Spleen (tissue), 11 donors: ENCODE measurements at regions not wholly inside any gene's neighbourhood (a gene's known extent, or its start where the extent isn't known, plus 50 kb on each side); places are given as distances from the start of the nearest gene placed in this dataset.

Source experiments
- DNase-seq: peaks from one replicate; pipeline ENCODE4 v3.0.0-alpha.2; 2020
- H3K27ac ChIP-seq, 8 donors: fragments of 200-600 bp; sonication (generic) in 7 of 8; 1 replicate in 4 of 8; 2 replicates in 4 of 8; pipeline versions ENCODE4 v1.5.0 to v1.8.0; 2016 to 2021; ENCODE audit warnings: inconsistent platforms in 4 of 8, mild to moderate bottlenecking in 4 of 8, moderate library complexity in 1 of 8
- H3K27me3 ChIP-seq, 7 donors: fragments of 200-600 bp; sonication (generic) in 6 of 7; replicated peaks in 1 of 7; 1 replicate in 4 of 7; 2 replicates in 3 of 7; pipeline versions ENCODE4 v1.5.0 to v1.8.0; 2016 to 2021; ENCODE audit warnings: inconsistent platforms in 3 of 7, mild to moderate bottlenecking in 1 of 7
- H3K36me3 ChIP-seq, 6 donors: fragments of 200-600 bp; sonication (generic) in 5 of 6; 1 replicate in 4 of 6; 2 replicates in 2 of 6; pipeline versions ENCODE4 v1.5.0 to v1.8.0; 2016 to 2021; ENCODE audit warnings: inconsistent platforms in 2 of 6
- H3K4me1 ChIP-seq, 6 donors: fragments of 200-600 bp; sonication (generic) in 5 of 6; 1 replicate in 3 of 6; 2 replicates in 3 of 6; pipeline versions ENCODE4 v1.5.0 to v1.8.0; 2016 to 2021; ENCODE audit warnings: inconsistent platforms in 3 of 6
- H3K4me3 ChIP-seq, 8 donors: fragments of 200-600 bp; sonication (generic) in 7 of 8; 1 replicate in 4 of 8; 2 replicates in 4 of 8; pipeline versions ENCODE4 v1.5.0 to v1.8.0; 2016 to 2021; ENCODE audit warnings: inconsistent platforms in 4 of 8, mild to moderate bottlenecking in 4 of 8, moderate library complexity in 2 of 8
- H3K9me3 ChIP-seq, 8 donors: fragments of 200-600 bp; sonication (generic) in 7 of 8; 1 replicate in 4 of 8; 2 replicates in 4 of 8; pipeline versions ENCODE4 v1.5.0 to v1.8.0; 2016 to 2021; ENCODE audit warnings: inconsistent platforms in 4 of 8
- POLR2A ChIP-seq, 3 donors: fragments of 450-650 bp; IDR thresholded peaks; one replicate each; pipeline ENCODE4 v1.5.1; 2017; ENCODE audit warnings: antibody characterized with exemption in 3 of 3, mild to moderate bottlenecking in 1 of 3
- POLR2AphosphoS5 ChIP-seq, 3 donors: sonication (generic); formaldehyde crosslinking; IDR thresholded peaks; one replicate each; pipeline ENCODE4 v1.5.1; 2017; ENCODE audit warnings: antibody characterized with exemption in 3 of 3
- WGBS, 5 donors: extraction: QIAGEN DNeasy Blood & Tissue Kit in 3 of 5; methylation state at CpG; one replicate each; pipeline versions ENCODE4 v1.1.5 to v1.1.7; 2013 to 2018; 5-methylcytosine and 5-hydroxymethylcytosine counted together
- intact Hi-C: fragments of 100-400 bp; cut with DNase I; formaldehyde crosslinking; loops from one replicate; pipeline ENCODE4 v1.15.0; 2023; ENCODE audit warnings: low total_unique reads
- TF ChIP-seq, protein P1 (sequence below), 11 experiments: fragments of 200-600 bp in 7 of 11; fragments of 450-650 bp in 4 of 11; sonication (generic) in 4 of 11; IDR thresholded peaks in 8 of 11; conservative IDR thresholded peaks in 3 of 11; 1 replicate in 7 of 11; 2 replicates in 4 of 11; pipeline versions ENCODE4 v1.4.0 to v1.8.0; 2016 to 2021; ENCODE audit warnings: antibody characterized with exemption in 11 of 11, inconsistent platforms in 4 of 11, mild to moderate bottlenecking in 1 of 11
- donor health status: healthy with polysubstance abuse.
- donor health status: DM: no; HTN: no; CAD: no; lungs with moderate emphysema.
- donor health status: DM: no; HTN: no; CAD: no.
- donor health status: Bipolar disorder and iron deficiency.
- donor health status: healthy.
- donor health status: DM: no; HTN: no; CAD: no.
- donor health status: DM: yes; HTN: yes; CAD: no.

DNA sequence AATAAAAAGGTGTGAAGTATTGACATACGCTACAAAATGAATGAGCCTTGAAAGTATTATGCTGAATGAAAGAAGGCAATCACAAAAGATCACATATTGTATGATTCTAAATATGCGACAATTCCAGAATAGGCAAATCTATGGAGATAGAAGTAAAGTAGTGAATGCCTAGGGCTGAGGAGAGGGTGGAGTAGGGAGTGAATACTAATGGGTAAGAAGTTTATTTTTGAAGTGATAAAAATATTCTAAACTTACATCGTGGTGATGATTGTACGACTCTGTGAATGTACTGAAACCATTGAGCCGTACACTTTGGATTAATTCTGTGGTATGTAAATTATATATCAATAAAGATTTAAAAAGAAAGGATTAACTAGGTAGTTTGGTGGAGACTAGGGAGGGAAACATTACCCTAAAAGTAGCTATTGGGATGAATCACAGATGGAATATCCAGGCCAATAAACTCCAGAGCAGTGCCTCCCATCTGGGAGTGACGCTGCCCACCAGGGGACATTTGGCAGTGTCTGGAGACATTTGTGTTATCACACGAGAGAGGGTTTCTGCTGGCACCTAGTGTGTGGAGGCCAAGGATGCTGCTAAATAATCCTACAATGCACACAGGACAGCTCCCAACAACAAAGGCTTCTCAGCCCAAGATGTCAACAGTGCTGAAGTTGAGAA lies 214.2 kb upstream of the PCSK2 start:
- intact Hi-C loops, result no loop called here
- 75 to 82% (median 78%) methylated on average over 7 of the region's 7 CpGs for whole genome bisulfite sequencing, 5 donors
- H3K27ac ChIP-seq, result no peak overlapping the region

DNA sequence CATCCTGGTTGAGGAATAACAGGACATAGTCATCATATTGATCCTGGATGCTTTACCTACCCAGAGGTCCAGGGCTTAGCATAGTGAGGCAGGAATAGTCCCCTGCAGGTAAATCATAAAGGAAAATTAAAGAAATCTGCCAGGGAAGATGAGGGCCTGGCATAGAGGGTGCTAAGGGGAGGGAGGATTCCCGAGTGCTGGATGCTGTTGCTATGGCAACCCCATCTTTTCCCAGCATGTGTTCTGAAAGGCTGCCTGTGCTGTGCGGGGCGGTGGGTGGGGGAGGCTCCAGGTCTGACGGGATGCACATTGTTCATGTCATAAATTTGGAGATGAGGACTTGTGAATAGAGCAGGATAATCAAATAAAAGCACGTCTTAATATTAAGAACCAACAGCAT lies 212.6 kb upstream of the PCSK2 start:
- Histone ChIP-seq H3K27ac (no peak overlapping the region), H3K27me3 (no peaks in the 10 kb centered on the region), H3K9me3 (no peaks in the 10 kb centered on the region), H3K4me1 (no peaks in the 10 kb centered on the region), H3K36me3 (no peaks in the 10 kb centered on the region), H3K4me3 (no peak overlapping the region)
- TF ChIP-seq, protein P1, sequence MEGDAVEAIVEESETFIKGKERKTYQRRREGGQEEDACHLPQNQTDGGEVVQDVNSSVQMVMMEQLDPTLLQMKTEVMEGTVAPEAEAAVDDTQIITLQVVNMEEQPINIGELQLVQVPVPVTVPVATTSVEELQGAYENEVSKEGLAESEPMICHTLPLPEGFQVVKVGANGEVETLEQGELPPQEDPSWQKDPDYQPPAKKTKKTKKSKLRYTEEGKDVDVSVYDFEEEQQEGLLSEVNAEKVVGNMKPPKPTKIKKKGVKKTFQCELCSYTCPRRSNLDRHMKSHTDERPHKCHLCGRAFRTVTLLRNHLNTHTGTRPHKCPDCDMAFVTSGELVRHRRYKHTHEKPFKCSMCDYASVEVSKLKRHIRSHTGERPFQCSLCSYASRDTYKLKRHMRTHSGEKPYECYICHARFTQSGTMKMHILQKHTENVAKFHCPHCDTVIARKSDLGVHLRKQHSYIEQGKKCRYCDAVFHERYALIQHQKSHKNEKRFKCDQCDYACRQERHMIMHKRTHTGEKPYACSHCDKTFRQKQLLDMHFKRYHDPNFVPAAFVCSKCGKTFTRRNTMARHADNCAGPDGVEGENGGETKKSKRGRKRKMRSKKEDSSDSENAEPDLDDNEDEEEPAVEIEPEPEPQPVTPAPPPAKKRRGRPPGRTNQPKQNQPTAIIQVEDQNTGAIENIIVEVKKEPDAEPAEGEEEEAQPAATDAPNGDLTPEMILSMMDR (IDR thresholded peaks at IDR 0.05 in 8 of 11, conservative IDR thresholded peaks at IDR 0.05 in 3 of 11), result no peak
- TF ChIP-seq POLR2AphosphoS5 (IDR thresholded peaks at IDR 0.05) (no peak), POLR2A (IDR thresholded peaks at IDR 0.05) (no peak)
- DNase-seq, result no peak
- intact Hi-C loops, result no loop called here
- 37 to 50% (median 43%) methylated on average over 5 of the region's 5 CpGs for WGBS, 5 donors

More for the DNA sequence above, 214.2 kb upstream of the PCSK2 start:
- H3K27me3 ChIP-seq, result no peaks in the 10 kb centered on the region
- no peaks in the 10 kb centered on the region for H3K36me3 ChIP-seq
- no peak overlapping the region for H3K4me3 ChIP-seq
- TF ChIP-seq POLR2AphosphoS5 (IDR thresholded peaks at IDR 0.05), result no peak
- TF ChIP-seq, protein P1 (IDR thresholded peaks at IDR 0.05 in 8 of 11, conservative IDR thresholded peaks at IDR 0.05 in 3 of 11), result no peak
- TF ChIP-seq POLR2A (IDR thresholded peaks at IDR 0.05), result no peak
- H3K9me3 ChIP-seq, result no peaks in the 10 kb centered on the region
- DNase-seq, result no peak
- H3K4me1 ChIP-seq, result no peaks in the 10 kb centered on the region

DNA sequence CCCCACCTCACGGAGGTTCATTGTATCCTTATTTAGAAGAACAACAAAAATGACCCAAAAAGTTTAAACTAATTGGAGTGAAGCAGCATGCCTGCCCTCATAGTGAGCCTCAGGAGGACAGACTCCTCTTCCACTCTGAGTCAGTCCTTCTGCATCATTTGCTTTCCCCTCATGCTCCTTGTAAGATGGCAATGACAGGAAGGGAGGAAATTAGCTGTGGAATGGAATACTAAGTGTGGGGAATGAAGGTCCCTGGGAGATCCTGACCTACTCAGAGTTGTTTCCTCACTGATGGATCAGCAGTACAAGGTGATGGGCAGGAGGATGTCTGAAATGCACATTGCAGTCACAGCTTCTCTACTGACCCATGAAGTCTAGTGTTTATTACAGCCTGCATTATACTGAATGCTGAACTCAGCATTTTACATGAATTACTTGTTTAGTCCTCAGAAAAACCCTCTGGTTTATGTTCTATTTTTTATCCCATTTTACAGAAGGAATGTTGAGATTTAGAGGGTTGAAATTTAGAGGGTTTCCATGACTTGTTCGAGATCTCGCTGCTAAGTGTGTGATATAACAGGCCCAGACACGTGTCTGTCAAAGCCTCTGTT lies 212.0 kb upstream of the PCSK2 start:
- H3K36me3 ChIP-seq, result no peaks in the 10 kb centered on the region

DNA sequence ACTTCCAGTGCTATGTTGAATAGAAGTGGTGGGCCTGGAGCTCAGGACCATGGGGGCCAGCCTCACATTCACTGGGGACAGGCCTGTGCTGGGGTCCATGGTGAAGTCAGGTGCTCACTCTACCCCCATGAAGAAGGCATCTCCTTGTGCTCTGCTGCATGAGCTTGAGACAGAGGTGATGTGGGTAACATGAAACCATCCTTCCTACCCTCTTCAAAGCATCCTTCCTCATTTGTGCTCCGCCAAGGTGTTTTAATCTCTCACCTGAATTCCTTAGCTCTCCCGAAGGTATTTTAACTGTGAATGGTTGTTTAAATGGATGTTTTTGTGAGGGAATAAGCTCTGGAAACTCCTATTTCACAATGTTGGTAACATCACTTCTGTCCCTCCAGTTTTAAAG lies 209.6 kb upstream of the PCSK2 start:
- WGBS, 5 donors, result 69 to 87% (median 72%) methylated on average over 2 of the region's 2 CpGs
- intact Hi-C loops, result no loop called here
- TF ChIP-seq POLR2AphosphoS5 (IDR thresholded peaks at IDR 0.05) (no peak), POLR2A (IDR thresholded peaks at IDR 0.05) (no peak)
- TF ChIP-seq, protein P1 (IDR thresholded peaks at IDR 0.05 in 8 of 11, conservative IDR thresholded peaks at IDR 0.05 in 3 of 11), result no peak

More for the DNA sequence above, 212.0 kb upstream of the PCSK2 start:
- Histone ChIP-seq H3K4me1 (no peaks in the 10 kb centered on the region), H3K27ac (no peak overlapping the region), H3K4me3 (no peak overlapping the region), H3K27me3 (no peaks in the 10 kb centered on the region), H3K9me3 (peaks cover 0 to 3% (median 0%) of the 10 kb centered on the region in 8 donors)
- 68 to 83% (median 71%) methylated on average over 4 of the region's 4 CpGs for WGBS, 5 donors
- TF ChIP-seq POLR2A (IDR thresholded peaks at IDR 0.05) (no peak), POLR2AphosphoS5 (IDR thresholded peaks at IDR 0.05) (no peak)
- TF ChIP-seq, protein P1 (IDR thresholded peaks at IDR 0.05 in 8 of 11, conservative IDR thresholded peaks at IDR 0.05 in 3 of 11), result no peak
- DNase-seq, result no peak
- intact Hi-C loops, result no loop called here

More for the DNA sequence above, 209.6 kb upstream of the PCSK2 start:
- no peak overlapping the region for H3K27ac ChIP-seq
- H3K36me3 ChIP-seq, result no peaks in the 10 kb centered on the region
- H3K4me3 ChIP-seq, result no peak overlapping the region
- no peaks in the 10 kb centered on the region for H3K4me1 ChIP-seq
- no peaks in the 10 kb centered on the region for H3K27me3 ChIP-seq
- peaks cover 0 to 3% (median 0%) of the 10 kb centered on the region in 8 donors for H3K9me3 ChIP-seq
- DNase-seq, result no peak
